ENCODE measurements at regions not wholly inside any gene's neighbourhood (a gene's known extent, or its start where the extent isn't known, plus 50 kb on each side); places are given as distances from the start of the nearest gene placed in this dataset.

GRCh38 chr18:50469380-50469781, 90.5 kb upstream of the MAPK4 start:
- TF ChIP-seq TSHZ2 (CRISPR knock-in tag; IDR thresholded peaks at IDR 0.05) (no peak), BACH2 (CRISPR knock-in tag; IDR thresholded peaks at IDR 0.05; ENCODE audit: borderline replicate concordance) (no peak), RARB (CRISPR knock-in tag; IDR thresholded peaks at IDR 0.05) (no peak), ZNF565 (CRISPR knock-in tag; conservative IDR thresholded peaks at IDR 0.05; ENCODE audit: low read depth) (no peak), ZFP3 (CRISPR knock-in tag; IDR thresholded peaks at IDR 0.05) (no peak)
